ENCODE measurements at regions not wholly inside any gene's neighbourhood (a gene's known extent, or its start where the extent isn't known, plus 50 kb on each side); places are given as distances from the start of the nearest gene placed in this dataset.

GRCh38 chr7:24457219-24457558 is 116.1 kb upstream of the PALS2 start:
- no peak overlapping the region for H3K27ac Mint-ChIP-seq (ENCODE audit: low read depth, unreplicated experiment)
- POLR2A ChIA-PET: interaction anchor here (1.0 kb wide), 1 partner anchor 8 kb away, joined by 3 read pairs; no protein-coding TSS in a partner anchor
- peaks cover 73% of the 10 kb centered on the region for H3K27me3 Mint-ChIP-seq (ENCODE audit: insufficient read depth, unreplicated experiment)

GRCh38 chr7:24462117-24462516 is 111.1 kb upstream of the PALS2 start:
- no peaks in the 10 kb centered on the region for H3K36me3 Mint-ChIP-seq (ENCODE audit: insufficient read depth, unreplicated experiment)
- POLR2A ChIA-PET: no interaction called here
- H3K4me3 Mint-ChIP-seq (ENCODE audit: unreplicated experiment): no peak overlapping the region
- no peak for DNase-seq (ENCODE audit: unreplicated experiment)
- H3K27ac Mint-ChIP-seq (ENCODE audit: low read depth, unreplicated experiment): no peak overlapping the region
- H3K9me3 Mint-ChIP-seq (ENCODE audit: unreplicated experiment): no peaks in the 10 kb centered on the region
- H3K27me3 Mint-ChIP-seq (ENCODE audit: insufficient read depth, unreplicated experiment): peaks cover 65% of the 10 kb centered on the region
- H3K4me1 Mint-ChIP-seq (ENCODE audit: insufficient read depth, unreplicated experiment): no peaks in the 10 kb centered on the region
- intact Hi-C loops (cut with micrococcal nuclease): no loop called here
- CTCF ChIA-PET: no interaction called here
- TF ChIP-seq CTCF (IDR thresholded peaks at IDR 0.05; ENCODE audit: unreplicated experiment): no peak
- BruUV-seq (replicated peaks): no TSS peak

More at GRCh38 chr7:24457219-24457558, 116.1 kb upstream of the PALS2 start:
- no peaks in the 10 kb centered on the region for H3K9me3 Mint-ChIP-seq (ENCODE audit: unreplicated experiment)
- BruUV-seq (replicated peaks): no TSS peak
- CTCF ChIA-PET: interaction anchor here (0.6 kb wide), 1 partner anchor 215 kb away, joined by 3 read pairs; no protein-coding TSS in a partner anchor
- intact Hi-C loops (cut with micrococcal nuclease): no loop called here
- DNase-seq (ENCODE audit: unreplicated experiment): no peak
- TF ChIP-seq CTCF (IDR thresholded peaks at IDR 0.05; ENCODE audit: unreplicated experiment): no peak
- no peaks in the 10 kb centered on the region for H3K4me1 Mint-ChIP-seq (ENCODE audit: insufficient read depth, unreplicated experiment)
- no peak overlapping the region for H3K4me3 Mint-ChIP-seq (ENCODE audit: unreplicated experiment)
- no peaks in the 10 kb centered on the region for H3K36me3 Mint-ChIP-seq (ENCODE audit: insufficient read depth, unreplicated experiment)

- Mint-ChIP-seq H3K36me3 (ENCODE audit: insufficient read depth, unreplicated experiment) (no peaks in the 10 kb centered on the region), H3K27me3 (ENCODE audit: insufficient read depth, unreplicated experiment) (peaks cover 57% of the 10 kb centered on the region), H3K9me3 (ENCODE audit: unreplicated experiment) (no peaks in the 10 kb centered on the region), H3K4me1 (ENCODE audit: insufficient read depth, unreplicated experiment) (no peaks in the 10 kb centered on the region), H3K27ac (ENCODE audit: low read depth, unreplicated experiment) (no peak overlapping the region), H3K4me3 (ENCODE audit: unreplicated experiment) (no peak overlapping the region)
- CTCF ChIA-PET: interaction anchor here (0.5 to 1.1 kb wide), 2 partner anchors 12 to 392 kb away, joined by 3 to 4 read pairs; no protein-coding TSS in a partner anchor
- POLR2A ChIA-PET: no interaction called here
- DNase-seq (ENCODE audit: unreplicated experiment): no peak
- intact Hi-C loops (cut with micrococcal nuclease): no loop called here
- TF ChIP-seq CTCF (IDR thresholded peaks at IDR 0.05; ENCODE audit: unreplicated experiment): no peak
- no TSS peak for BruUV-seq (replicated peaks)
Observed at GRCh38 chr7:24462984-24463383, 110.3 kb upstream of the PALS2 start.

GRCh38 chr7:24463474-24463873 is 109.8 kb upstream of the PALS2 start:
- H3K36me3 Mint-ChIP-seq (ENCODE audit: insufficient read depth, unreplicated experiment): no peaks in the 10 kb centered on the region
- POLR2A ChIA-PET: no interaction called here
- intact Hi-C loops (cut with micrococcal nuclease): no loop called here

More at GRCh38 chr7:24463474-24463873, 109.8 kb upstream of the PALS2 start:
- BruUV-seq (replicated peaks): no TSS peak
- DNase-seq (ENCODE audit: unreplicated experiment): no peak
- Mint-ChIP-seq H3K4me1 (ENCODE audit: insufficient read depth, unreplicated experiment) (no peaks in the 10 kb centered on the region), H3K9me3 (ENCODE audit: unreplicated experiment) (no peaks in the 10 kb centered on the region), H3K27me3 (ENCODE audit: insufficient read depth, unreplicated experiment) (peaks cover 52% of the 10 kb centered on the region), H3K27ac (ENCODE audit: low read depth, unreplicated experiment) (no peak overlapping the region), H3K4me3 (ENCODE audit: unreplicated experiment) (no peak overlapping the region)
- TF ChIP-seq CTCF (IDR thresholded peaks at IDR 0.05; ENCODE audit: unreplicated experiment): no peak
- CTCF ChIA-PET: interaction anchor here (0.5 to 1.1 kb wide), 4 partner anchors 13 to 1117 kb away, joined by 3 to 4 read pairs (median 3); no protein-coding TSS in a partner anchor

All from MCF 10A (cell line).